HG03159 (cell line): ENCODE measurements at regions not wholly inside any gene's neighbourhood (a gene's known extent, or its start where the extent isn't known, plus 50 kb on each side); places are given as distances from the start of the nearest gene placed in this dataset.

Experiments
- ATAC-seq: cut with Tn5 transposase; IDR thresholded peaks from one replicate; pipeline ENCODE4 v1.9.1; 2021; ENCODE audit warnings: mild to moderate bottlenecking, moderate library complexity; ENCODE audit not compliant: unreplicated experiment

DNA sequence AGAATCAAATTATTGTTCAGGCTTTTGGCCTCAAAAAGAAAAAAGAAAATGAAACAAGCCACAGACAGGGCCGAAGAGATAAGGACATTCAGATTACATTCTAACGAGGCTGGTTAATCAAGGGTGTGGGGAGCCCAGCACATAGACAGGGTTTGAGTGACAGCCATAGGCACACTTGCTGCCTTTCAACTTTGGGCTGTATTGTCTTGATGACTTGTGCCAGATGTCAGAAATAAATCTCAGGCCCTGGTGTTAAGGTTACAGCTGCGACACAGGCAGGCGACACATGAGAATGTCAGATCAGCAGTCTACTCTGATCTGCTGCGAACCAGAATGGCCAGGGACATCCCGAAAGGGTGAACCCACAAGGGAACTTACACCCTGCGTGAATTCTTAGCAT, 231.2 kb upstream of the ARRDC4 start:
- ATAC-seq, result no peak

DNA sequence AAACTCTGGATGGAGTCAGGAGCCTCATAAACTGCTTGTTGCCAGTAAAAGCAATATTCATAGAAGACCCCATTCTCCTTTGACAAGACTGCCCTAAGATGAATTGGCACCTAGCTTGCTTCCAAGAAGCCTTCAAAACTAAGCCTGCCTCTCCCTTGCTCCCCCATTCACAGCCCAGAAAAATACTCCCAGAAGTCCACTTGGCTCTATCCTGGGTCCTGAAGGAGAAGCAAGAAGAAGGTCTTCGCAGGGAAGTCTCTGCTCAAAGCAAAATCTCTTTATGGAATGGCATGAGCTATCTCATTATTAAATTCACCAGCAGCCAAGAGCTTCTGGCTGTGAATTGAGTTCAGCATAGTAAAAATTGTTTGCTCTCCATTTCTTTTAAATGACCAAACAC, 230.2 kb upstream of the ARRDC4 start:
- ATAC-seq, result no peak

DNA sequence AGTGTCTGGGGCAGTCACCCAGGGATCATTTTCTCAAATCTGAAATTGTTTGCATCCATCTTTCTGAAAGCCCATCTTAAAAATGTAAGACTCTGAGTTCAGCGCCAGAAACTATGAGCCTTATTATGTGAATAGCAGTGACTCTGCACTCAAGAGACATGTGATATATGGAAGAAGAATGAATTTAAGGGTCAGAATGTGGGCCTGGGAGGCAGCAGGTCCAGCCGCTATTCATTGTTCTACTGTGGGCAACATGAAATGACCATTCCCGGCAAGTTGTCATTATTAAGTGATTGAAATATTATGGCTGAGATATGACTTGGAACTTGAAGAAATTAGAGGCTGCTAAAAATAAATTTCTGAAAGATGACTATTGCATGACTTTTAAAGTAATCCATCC, 228.6 kb upstream of the ARRDC4 start:
- ATAC-seq, result no peak

DNA sequence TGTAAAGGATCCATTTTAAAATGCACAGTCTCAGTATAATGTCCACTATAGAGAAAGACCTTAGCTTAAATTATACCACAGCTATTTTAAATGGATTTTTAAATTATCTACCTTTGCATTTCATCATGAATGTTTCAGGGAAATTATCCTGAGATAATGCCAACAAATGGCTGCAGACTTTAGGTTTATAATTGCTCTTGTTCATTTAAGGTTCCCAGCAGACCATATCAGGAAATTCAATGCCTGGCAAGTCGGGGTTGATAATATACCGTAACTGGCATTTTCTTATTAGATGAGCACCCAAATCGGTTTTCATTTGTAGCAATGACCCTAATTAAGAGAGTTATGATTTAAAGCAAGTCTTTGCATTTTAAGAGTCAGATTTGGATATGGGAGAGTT, 227.1 kb upstream of the ARRDC4 start:
- no peak for ATAC-seq

DNA sequence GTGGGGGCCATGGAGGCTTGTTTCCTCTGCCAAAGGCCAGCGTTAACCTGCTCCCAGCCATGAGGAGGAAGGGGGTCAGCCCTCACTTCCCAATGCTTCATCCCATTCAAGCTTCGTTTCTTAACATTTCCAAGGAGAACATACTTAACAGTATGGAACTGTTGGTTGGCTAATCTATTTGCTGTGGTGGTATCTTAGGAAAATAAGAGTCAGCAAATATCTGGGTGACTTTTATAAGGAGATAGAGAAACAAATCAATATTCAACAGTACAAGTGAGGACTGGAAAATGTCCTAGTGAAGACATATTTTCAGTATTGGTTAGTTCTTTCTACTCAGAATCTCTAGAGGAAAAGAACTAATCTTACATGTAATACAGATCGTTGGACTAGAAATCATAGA, 223.8 kb upstream of the ARRDC4 start:
- ATAC-seq, result no peak

DNA sequence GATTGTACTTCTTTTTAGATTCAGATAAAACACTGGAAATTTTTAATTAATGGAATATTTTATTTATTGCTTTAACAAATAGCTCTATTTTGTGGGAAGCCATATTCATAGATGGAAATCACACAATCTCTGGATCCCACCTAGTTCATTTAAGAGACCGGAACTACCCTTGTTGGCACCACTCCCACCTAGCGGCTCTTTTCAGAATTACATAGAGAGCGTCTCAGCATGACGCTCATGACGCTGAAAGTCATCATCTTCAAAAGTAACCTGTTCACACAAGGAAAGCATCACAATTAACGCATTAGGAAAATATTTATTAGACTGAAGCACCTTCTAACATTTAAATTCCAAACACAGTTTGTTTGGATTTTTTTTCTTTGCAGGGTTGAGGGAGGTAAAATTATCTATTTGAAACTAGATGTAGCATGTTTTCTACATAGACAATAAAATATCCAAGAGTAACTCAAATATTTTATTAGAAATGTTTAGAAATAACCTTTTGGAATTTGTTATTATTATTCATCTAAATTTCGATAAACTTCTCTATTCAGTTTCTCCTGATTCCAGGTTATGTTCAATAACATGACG, 214.9 kb upstream of the ARRDC4 start:
- ATAC-seq, result peak; percentile 89

- ATAC-seq, result no peak
Observed at GRCh38 chr15:97747342-97747741, 213.2 kb upstream of the ARRDC4 start.

GRCh38 chr15:97748576-97748975, 211.9 kb upstream of the ARRDC4 start:
- no peak for ATAC-seq

DNA sequence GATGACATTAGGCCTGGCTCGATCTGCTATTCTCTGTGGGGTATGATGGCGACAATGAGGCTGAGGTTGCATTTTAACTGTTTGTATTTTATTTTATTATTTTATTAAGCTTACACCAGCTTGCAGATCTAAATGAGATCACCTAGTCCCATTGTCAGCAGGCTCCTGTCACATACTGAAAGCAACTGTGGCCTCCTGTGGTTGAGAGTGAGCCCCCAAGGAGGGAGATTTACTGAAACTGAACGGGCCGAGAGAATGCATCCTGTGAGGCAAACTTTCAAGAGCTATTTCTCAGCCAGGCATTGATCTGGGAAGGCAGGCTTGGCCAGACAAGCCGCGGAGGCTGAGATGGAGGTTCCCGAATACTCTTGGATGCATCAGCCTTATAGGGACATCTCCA, 210.4 kb upstream of the ARRDC4 start:
- no peak for ATAC-seq

DNA sequence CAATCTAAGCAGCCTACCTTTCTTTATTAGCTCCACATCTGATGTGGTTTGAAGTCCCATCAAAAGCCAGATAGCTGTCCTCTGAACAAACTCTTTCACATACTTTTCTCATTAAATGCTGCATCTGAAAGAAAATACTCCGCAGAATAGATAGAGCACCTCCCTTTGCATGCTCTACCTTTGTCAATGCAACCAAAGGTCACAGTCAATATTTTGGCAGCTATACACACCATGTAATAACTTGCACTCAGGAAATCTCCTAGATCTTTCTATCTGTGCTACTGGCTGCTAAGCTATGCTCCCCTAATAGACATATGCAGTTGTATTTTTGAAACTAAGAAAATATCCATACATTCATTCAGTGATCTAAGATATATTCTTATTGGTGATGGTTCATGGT, 204.8 kb upstream of the ARRDC4 start:
- no peak for ATAC-seq

- ATAC-seq, result no peak
Observed at GRCh38 chr15:97759363-97759762, 201.1 kb upstream of the ARRDC4 start.

DNA sequence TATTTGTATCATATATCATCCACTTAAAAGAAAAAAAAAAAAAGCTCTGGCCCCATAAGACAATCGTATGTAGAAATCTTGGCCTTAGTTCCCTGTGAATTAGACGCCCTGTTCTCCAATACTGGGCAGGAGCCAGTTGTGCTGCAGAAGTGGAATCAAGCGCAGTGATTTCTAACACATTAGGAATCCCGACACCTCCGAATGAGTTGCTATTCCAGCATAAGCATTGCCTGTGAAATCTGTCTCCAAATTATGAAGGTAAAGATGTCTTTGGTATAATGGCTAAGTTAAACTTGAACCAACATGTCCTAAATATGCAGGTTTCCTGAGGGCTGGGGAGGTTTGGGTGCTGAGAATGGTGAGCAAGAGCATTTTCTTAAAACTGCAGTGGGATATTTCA, 199.4 kb upstream of the ARRDC4 start:
- ATAC-seq, result no peak

- no peak for ATAC-seq
Observed at GRCh38 chr15:97783240-97783639, 177.3 kb upstream of the ARRDC4 start.

DNA sequence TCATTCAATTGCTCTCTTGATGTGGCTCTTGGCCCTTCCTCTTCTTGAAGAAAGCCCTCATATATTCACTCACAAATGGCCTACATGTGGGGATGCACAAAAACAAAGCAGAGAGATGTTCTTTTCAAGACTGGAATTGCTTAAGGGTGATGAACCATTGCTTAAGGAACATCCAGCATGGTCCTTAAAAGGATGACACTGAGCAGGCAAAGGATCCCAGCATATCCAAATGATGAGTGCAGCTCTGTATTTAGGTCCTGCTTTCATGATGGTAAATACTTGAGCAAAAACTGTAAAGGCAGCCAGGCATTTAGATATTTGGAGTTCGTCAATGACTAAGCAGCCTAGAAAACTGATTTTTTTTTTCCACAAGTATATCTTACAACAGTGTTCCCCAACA, 173.8 kb upstream of the ARRDC4 start:
- ATAC-seq, result no peak

DNA sequence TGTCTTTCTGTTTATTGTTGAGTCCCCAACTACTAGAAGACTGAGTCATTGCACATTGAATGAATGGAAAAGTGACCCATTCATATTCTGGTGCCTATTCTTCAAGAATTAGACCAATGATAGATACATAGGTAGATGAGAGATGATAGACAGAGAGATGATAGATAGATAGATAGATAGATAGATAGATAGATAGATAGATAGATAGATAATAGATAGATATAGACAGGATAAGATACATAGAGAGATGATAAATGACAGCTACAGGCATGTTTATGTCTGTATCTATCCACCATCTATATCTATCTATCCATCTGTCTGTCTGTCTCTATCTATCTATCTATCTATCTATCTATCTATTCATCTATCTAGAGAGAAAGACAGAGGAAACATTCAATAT, 170.3 kb upstream of the ARRDC4 start:
- ATAC-seq, result no peak

DNA sequence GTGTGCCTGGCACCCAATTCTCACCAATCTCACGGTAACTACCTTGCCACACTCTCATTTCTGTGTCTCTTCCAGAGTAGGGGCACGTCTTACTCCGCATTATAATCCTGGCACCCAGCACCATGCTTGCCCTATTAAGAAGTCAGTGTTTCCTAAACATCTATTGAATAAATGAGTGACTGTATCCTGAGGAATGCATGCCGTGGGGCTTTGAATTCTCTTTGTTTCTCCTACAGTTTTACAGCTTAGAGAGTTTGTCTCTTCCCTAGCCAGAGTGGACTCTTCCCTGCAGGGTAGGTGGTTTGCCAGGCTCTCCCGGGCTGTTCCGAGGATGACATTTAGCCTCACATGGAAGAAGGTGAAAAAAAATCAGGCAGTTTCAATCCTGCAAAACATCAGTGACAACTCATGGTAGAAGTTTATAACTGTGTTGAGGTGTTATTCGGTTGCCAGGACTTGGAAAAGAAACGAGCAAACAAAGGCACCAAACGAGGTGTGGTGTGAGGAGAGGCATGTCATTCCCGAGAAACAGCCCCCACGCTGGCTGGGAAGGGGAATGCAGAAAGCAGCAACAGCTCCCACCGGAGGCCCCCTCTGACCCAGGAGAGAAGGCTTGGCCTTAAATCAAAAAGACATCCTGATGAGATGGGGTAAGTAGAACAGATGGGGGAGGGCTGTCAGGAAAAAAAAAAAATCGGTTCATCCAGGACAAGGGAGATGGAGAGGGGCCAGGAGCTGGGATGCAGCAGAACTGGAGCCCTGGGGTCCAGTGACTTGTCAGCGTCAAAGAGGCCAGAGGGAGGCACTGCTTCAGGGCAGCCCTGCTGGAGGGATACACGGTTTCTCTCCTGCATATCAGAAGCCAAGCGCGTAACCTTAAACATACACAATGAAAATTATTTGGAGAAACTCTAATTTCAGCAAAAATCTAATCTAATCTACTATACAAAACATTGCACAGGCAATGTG, 168.4 kb upstream of the ARRDC4 start:
- ATAC-seq, result no peak

- ATAC-seq, result no peak
Observed at GRCh38 chr15:97804950-97805349, 155.6 kb upstream of the ARRDC4 start.

- ATAC-seq, result no peak
Observed at GRCh38 chr15:97806766-97807165, 153.7 kb upstream of the ARRDC4 start.

DNA sequence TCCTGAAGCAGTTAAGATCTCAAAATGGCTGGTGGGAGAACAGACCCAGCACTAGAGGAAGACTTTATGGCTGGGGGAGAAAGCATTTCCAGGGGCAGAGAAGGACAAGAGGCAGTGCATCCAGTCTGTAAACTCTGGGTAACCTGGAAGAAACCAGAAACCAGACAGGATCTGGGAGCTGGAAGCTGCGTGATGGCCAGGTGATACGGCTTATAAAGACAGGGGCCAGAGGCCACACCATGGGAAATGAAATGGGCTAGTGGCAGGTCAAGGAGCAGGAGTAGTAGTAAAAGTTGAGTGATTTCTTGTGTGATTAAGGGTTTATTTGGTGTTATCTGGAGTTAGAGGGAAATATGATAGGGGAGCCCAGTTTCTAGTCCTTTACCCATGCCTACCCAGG, 144.7 kb upstream of the ARRDC4 start:
- ATAC-seq, result no peak

GRCh38 chr15:97817276-97817890, 143.1 kb upstream of the ARRDC4 start:
- ATAC-seq, result no peak

DNA sequence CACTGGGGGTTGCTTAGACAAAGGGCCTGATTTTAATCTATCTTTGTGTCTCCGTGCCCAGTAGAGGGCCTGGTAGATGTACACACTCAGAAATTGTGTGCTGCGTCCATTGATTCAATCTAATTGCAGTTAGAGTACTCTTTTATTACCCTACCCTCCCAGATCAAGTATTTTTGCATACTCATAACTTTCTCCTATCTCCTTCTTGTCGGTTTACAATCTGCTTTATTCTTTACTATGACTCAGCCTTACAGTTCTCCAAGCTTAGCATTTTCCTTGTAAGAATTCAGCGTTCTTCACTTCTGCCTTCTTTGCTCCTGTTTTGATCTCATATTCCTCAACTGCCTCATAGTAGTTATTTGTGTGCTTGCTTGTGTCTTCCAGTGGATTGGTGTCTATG, 124.5 kb upstream of the ARRDC4 start:
- no peak for ATAC-seq

GRCh38 chr15:97837896-97838295, 122.6 kb upstream of the ARRDC4 start:
- no peak for ATAC-seq
